ENCODE measurements at regions not wholly inside any gene's neighbourhood (a gene's known extent, or its start where the extent isn't known, plus 50 kb on each side); places are given as distances from the start of the nearest gene placed in this dataset.
"Not testable (repeated sequence)": the region's sequence is repeated elsewhere in the genome, so short reads cannot be mapped to it uniquely, and the experiment has no call there.

DNA sequence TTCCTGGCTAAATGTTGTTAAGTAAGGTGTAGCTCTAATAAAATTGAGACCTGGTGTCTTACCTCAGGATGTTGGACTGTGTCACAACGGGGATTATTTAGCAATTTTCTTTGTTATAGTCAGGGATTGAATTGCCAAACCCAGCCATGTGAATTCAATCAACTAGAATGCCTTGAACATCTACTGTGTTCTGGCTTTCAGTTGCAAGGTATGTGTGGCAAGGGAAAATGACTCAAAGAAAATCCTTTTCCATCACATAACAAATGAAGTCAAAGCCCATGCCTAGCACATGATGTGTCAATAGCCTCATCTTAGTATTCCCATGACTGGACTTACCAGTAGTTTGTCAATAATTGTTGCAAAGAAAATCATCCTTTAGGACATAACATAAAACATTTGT, 519.8 kb upstream of the FLRT2 start:
- TF ChIP-seq TAF1 (IDR thresholded peaks at IDR 0.05; ENCODE audit: low read depth) (no peak), RAD21 (conservative IDR thresholded peaks at IDR 0.05) (no peak), REST (IDR thresholded peaks at IDR 0.05; ENCODE audit: borderline replicate concordance) (no peak), POLR2AphosphoS5 (IDR thresholded peaks at IDR 0.05) (no peak), EZH2 (IDR thresholded peaks at IDR 0.05; ENCODE audit: borderline replicate concordance, insufficient read depth, low read length, poor library complexity, severe bottlenecking) (no peak), EP300 (conservative IDR thresholded peaks at IDR 0.05; ENCODE audit: poor library complexity, severe bottlenecking) (no peak), CTCF (IDR thresholded peaks at IDR 0.05; ENCODE audit: poor library complexity, severe bottlenecking) (no peak), SMC3 (conservative IDR thresholded peaks at IDR 0.05; ENCODE audit: poor library complexity) (no peak), MXI1 (conservative IDR thresholded peaks at IDR 0.05; ENCODE audit: poor library complexity, severe bottlenecking) (no peak)
- Histone ChIP-seq H3K9me2 (ENCODE audit: insufficient read depth, low read length) (no peaks in the 10 kb centered on the region), H3K27me3 (ENCODE audit: insufficient read depth, low read depth, low read length) (no peaks in the 10 kb centered on the region), H3K9me3 (ENCODE audit: low read length) (no peaks in the 10 kb centered on the region), H3F3A (ENCODE audit: insufficient read depth, low read length, poor library complexity, severe bottlenecking) (no peaks in the 10 kb centered on the region), H2AFZ (ENCODE audit: low read depth, low read length) (no peak overlapping the region), H3K9ac (ENCODE audit: low read length) (no peak overlapping the region), H4K20me1 (ENCODE audit: insufficient read depth) (no peaks in the 10 kb centered on the region), H3K79me2 (replicated peaks; ENCODE audit: insufficient read depth, low read length) (no peaks in the 10 kb centered on the region), H3K27ac (ENCODE audit: low read length) (no peak overlapping the region), H3K36me3 (ENCODE audit: insufficient read depth, low read length) (no peaks in the 10 kb centered on the region), H3K4me3 (ENCODE audit: low read length) (no peak overlapping the region), H3K4me2 (ENCODE audit: low read length) (no peak overlapping the region)

DNA sequence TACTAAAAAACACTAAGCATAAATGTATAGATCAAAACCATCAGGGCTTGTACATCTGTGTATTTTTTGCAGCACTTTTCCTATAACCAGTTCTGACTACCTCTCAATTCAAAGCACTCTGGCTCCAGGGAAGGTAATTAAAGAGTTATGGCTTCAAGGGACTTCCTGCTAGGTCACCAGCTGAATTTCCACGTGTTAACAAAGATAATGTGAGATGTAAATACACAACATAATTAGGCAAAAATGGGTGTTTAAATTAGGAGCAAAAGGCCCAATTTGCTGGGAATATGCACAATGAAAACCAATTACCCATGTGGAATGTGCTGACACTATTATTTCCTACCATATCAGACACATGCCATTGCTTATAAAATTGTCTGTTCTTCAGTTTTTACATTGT, 513.4 kb upstream of the FLRT2 start:
- no peak overlapping the region for H2AFZ ChIP-seq (ENCODE audit: low read depth, low read length)
- no peaks in the 10 kb centered on the region for H3K27me3 ChIP-seq (ENCODE audit: insufficient read depth, low read depth, low read length)
- no peaks in the 10 kb centered on the region for H3K9me3 ChIP-seq (ENCODE audit: low read length)
- H3F3A ChIP-seq (ENCODE audit: insufficient read depth, low read length, poor library complexity, severe bottlenecking) = no peaks in the 10 kb centered on the region
- no peaks in the 10 kb centered on the region for H3K79me2 ChIP-seq (replicated peaks; ENCODE audit: insufficient read depth, low read length)
- no peak overlapping the region for H3K4me2 ChIP-seq (ENCODE audit: low read length)
- H3K9ac ChIP-seq (ENCODE audit: low read length) = no peak overlapping the region
- no peaks in the 10 kb centered on the region for H3K9me2 ChIP-seq (ENCODE audit: insufficient read depth, low read length)
- H3K27ac ChIP-seq (ENCODE audit: low read length) = no peak overlapping the region
- no peaks in the 10 kb centered on the region for H3K36me3 ChIP-seq (ENCODE audit: insufficient read depth, low read length)
- no peak overlapping the region for H3K4me3 ChIP-seq (ENCODE audit: low read length)
- TF ChIP-seq CTCF (IDR thresholded peaks at IDR 0.05; ENCODE audit: poor library complexity, severe bottlenecking) = no peak
- no peak for TF ChIP-seq POLR2AphosphoS5 (IDR thresholded peaks at IDR 0.05)
- no peak for TF ChIP-seq REST (IDR thresholded peaks at IDR 0.05; ENCODE audit: borderline replicate concordance)
- no peak for TF ChIP-seq SMC3 (conservative IDR thresholded peaks at IDR 0.05; ENCODE audit: poor library complexity)
- TF ChIP-seq EZH2 (IDR thresholded peaks at IDR 0.05; ENCODE audit: borderline replicate concordance, insufficient read depth, low read length, poor library complexity, severe bottlenecking) = no peak
- TF ChIP-seq RAD21 (conservative IDR thresholded peaks at IDR 0.05) = no peak
- no peak for TF ChIP-seq TAF1 (IDR thresholded peaks at IDR 0.05; ENCODE audit: low read depth)
- no peak for TF ChIP-seq MXI1 (conservative IDR thresholded peaks at IDR 0.05; ENCODE audit: poor library complexity, severe bottlenecking)
- no peaks in the 10 kb centered on the region for H4K20me1 ChIP-seq (ENCODE audit: insufficient read depth)

GRCh38 chr14:85023866-85024265, 506.1 kb upstream of the FLRT2 start:
- H3K9me3 ChIP-seq (ENCODE audit: low read length); H3K4me3 ChIP-seq (ENCODE audit: low read length); H3K9me2 ChIP-seq (ENCODE audit: insufficient read depth, low read length); H3K9ac ChIP-seq (ENCODE audit: low read length); H3K79me2 ChIP-seq (replicated peaks; ENCODE audit: insufficient read depth, low read length); H4K20me1 ChIP-seq (ENCODE audit: insufficient read depth); H3K4me2 ChIP-seq (ENCODE audit: low read length); H3K27ac ChIP-seq (ENCODE audit: low read length); H3K27me3 ChIP-seq (ENCODE audit: insufficient read depth, low read depth, low read length); H2AFZ ChIP-seq (ENCODE audit: low read depth, low read length); H3F3A ChIP-seq (ENCODE audit: insufficient read depth, low read length, poor library complexity, severe bottlenecking); H3K36me3 ChIP-seq (ENCODE audit: insufficient read depth, low read length): not testable (repeated sequence)
